Peyer's patch (tissue), 4 donors: ENCODE measurements at regions not wholly inside any gene's neighbourhood (a gene's known extent, or its start where the extent isn't known, plus 50 kb on each side); places are given as distances from the start of the nearest gene placed in this dataset.

Source experiments
- CTCF ChIP-seq, 6 experiments: fragments of 450-650 bp in 4 of 6; fragments of 200-600 bp in 2 of 6; sonication (generic) in 1 of 6; IDR thresholded peaks; one replicate each; pipeline ENCODE4 v1.5.1; 2017 to 2019; ENCODE audit warnings: antibody characterized with exemption in 6 of 6, mild to moderate bottlenecking in 3 of 6, moderate library complexity in 1 of 6
- POLR2A ChIP-seq, 2 donors: fragments of 450-650 bp; IDR thresholded peaks; one replicate each; pipeline ENCODE4 v1.5.1; 2017; ENCODE audit warnings: antibody characterized with exemption in 2 of 2, mild to moderate bottlenecking in 2 of 2, moderate library complexity in 2 of 2

- TF ChIP-seq POLR2A (IDR thresholded peaks at IDR 0.05), result no peak
- no peak for TF ChIP-seq CTCF (IDR thresholded peaks at IDR 0.05)
Measured at GRCh38 chr2:238525990-238526389, 99.3 kb downstream of the ASB1 start.
